ENCODE measurements at regions not wholly inside any gene's neighbourhood (a gene's known extent, or its start where the extent isn't known, plus 50 kb on each side); places are given as distances from the start of the nearest gene placed in this dataset.

DNA sequence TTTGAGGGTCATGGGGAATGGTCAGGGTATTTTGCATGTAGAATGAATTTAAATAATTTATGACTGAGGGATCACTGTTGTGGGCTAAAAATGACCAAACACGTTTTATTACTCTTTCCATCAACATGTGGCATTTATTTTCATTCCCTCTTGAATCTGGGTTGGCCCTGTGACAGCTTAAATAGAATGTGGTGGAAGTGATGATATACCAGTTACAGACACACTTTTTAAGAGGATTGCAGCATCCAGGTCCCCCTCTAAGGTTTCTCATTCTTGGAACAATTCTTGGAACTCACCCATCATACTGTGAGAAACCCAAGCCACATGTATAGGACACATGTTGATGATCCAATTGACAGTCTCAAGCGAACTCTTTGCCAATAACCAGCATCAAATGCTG lies 272.4 kb downstream of the ETV1 start:
- FAIRE-seq (no peak), DNase-seq (ENCODE audit: low read depth, low spot score) (no peak)
- ChIA-PET POLR2A (no interaction called here), CTCF (no interaction called here)
- Histone ChIP-seq H3K4me2 (ENCODE audit: insufficient read depth, low read length) (no peak overlapping the region), H3K36me3 (ENCODE audit: control insufficient read depth in 2 of 2, extremely low read depth in 1 of 2, insufficient read depth in 2 of 2, low read length in 2 of 2) (no peaks in the 10 kb centered on the region), H3K9me3 (replicated peaks; ENCODE audit: control insufficient read depth, insufficient read depth, low read length) (no peaks in the 10 kb centered on the region), H2AFZ (ENCODE audit: low read depth, low read length) (no peak overlapping the region), H3K79me2 (ENCODE audit: control insufficient read depth, insufficient read depth, low read length) (no peaks in the 10 kb centered on the region), H3K9me1 (replicated peaks; ENCODE audit: control insufficient read depth, extremely low read depth, insufficient read depth, low read length) (no peaks in the 10 kb centered on the region), H3K4me1 (ENCODE audit: control insufficient read depth, extremely low read depth, insufficient read depth, low read length) (no peaks in the 10 kb centered on the region), H3K27ac (ENCODE audit: insufficient read depth, low read depth, low read length) (no peak overlapping the region), H4K20me1 (replicated peaks; ENCODE audit: control insufficient read depth, extremely low read depth, insufficient read depth, low read length) (no peaks in the 10 kb centered on the region), H3K9ac (replicated peaks; ENCODE audit: extremely low read depth, insufficient read depth, low read length) (no peak overlapping the region), H3K4me3 (replicated peaks in 1 of 3; ENCODE audit: insufficient read depth in 1 of 3, low read depth in 1 of 3, low read length in 3 of 3) (no peak overlapping the region), H3K27me3 (ENCODE audit: control insufficient read depth in 2 of 2, insufficient read depth in 2 of 2, low read length in 2 of 2) (no peaks in the 10 kb centered on the region)
- intact Hi-C loops (cut with micrococcal nuclease), result no loop called here
- BruUV-seq (replicated peaks), result no TSS peak
- dilution Hi-C loops (cut with MboI; ENCODE audit: extremely low pct_ligation_motif_present, low sequenced_read_pairs), result no loop called here
- TF ChIP-seq FOS (IDR thresholded peaks at IDR 0.05; ENCODE audit: borderline replicate concordance, insufficient read depth, low read length) (no peak), POLR2A (IDR thresholded peaks at IDR 0.05; ENCODE audit: low read depth, low read length) (no peak), MAX (IDR thresholded peaks at IDR 0.05; ENCODE audit: insufficient read depth, insufficient read length) (no peak), MYC (IDR thresholded peaks at IDR 0.05; ENCODE audit: low read depth, low read length) (no peak), CTCF (IDR thresholded peaks at IDR 0.05; ENCODE audit: extremely low read depth in 1 of 2, insufficient read depth in 1 of 2, low read depth in 1 of 2, low read length in 2 of 2) (no peak), EZH2 (IDR thresholded peaks at IDR 0.05; ENCODE audit: borderline replicate concordance, low read depth, low read length, severe bottlenecking) (no peak)

All from endothelial cell of umbilical vein (primary cell).